Head of caudate nucleus (tissue), 42 donors: ENCODE measurements at regions not wholly inside any gene's neighbourhood (a gene's known extent, or its start where the extent isn't known, plus 50 kb on each side); places are given as distances from the start of the nearest gene placed in this dataset.
A peak's percentile ranks its signal among the peaks of the same experiment; 100 is the strongest.

Source experiments
- DNase-seq, 42 donors: peaks; one replicate each; pipeline versions ENCODE4 v3.0.0 to v3.0.0-alpha.2; 2020 to 2021; ENCODE audit warnings: mixed read lengths in 7 of 42
- intact Hi-C: fragments of 100-400 bp; cut with DNase I; formaldehyde crosslinking; loops from one replicate; pipeline ENCODE4 v1.15.0; 2022

GRCh38 chr12:61894168-61894567 is 366.0 kb upstream of the USP15 start:
- intact Hi-C loops = no loop called here
- no peak for DNase-seq

GRCh38 chr12:61896436-61896835 is 363.8 kb upstream of the USP15 start:
- no peak for DNase-seq
- intact Hi-C loops = no loop called here

- no peak for DNase-seq
- intact Hi-C loops = no loop called here
Measured at GRCh38 chr12:61902403-61902802, 357.8 kb upstream of the USP15 start.

GRCh38 chr12:61911113-61911512 is 349.1 kb upstream of the USP15 start:
- DNase-seq = no peak
- intact Hi-C loops = no loop called here

GRCh38 chr12:61915420-61915819 is 344.8 kb upstream of the USP15 start:
- intact Hi-C loops = no loop called here
- DNase-seq = no peak

GRCh38 chr12:61916831-61917230 is 343.4 kb upstream of the USP15 start:
- no peak for DNase-seq
- intact Hi-C loops = no loop called here

- no peak for DNase-seq
- intact Hi-C loops = no loop called here
Measured at GRCh38 chr12:61919686-61920085, 340.5 kb upstream of the USP15 start.

GRCh38 chr12:61920230-61920629 is 340.0 kb upstream of the USP15 start:
- intact Hi-C loops = no loop called here
- no peak for DNase-seq

- intact Hi-C loops = no loop called here
- no peak for DNase-seq
Measured at GRCh38 chr12:61923152-61923551, 337.1 kb upstream of the USP15 start.

- intact Hi-C loops = no loop called here
- DNase-seq = no peak
Measured at GRCh38 chr12:61934564-61934963, 325.6 kb upstream of the USP15 start.

- intact Hi-C loops = no loop called here
Measured at GRCh38 chr12:61939977-61940376, 320.2 kb upstream of the USP15 start.

GRCh38 chr12:61956545-61956944 is 303.7 kb upstream of the USP15 start:
- no peak for DNase-seq
- intact Hi-C loops = no loop called here

More at GRCh38 chr12:61939977-61940376, 320.2 kb upstream of the USP15 start:
- no peak for DNase-seq

- no peak for DNase-seq
- intact Hi-C loops = no loop called here
Measured at GRCh38 chr12:61974461-61974860, 285.7 kb upstream of the USP15 start.

GRCh38 chr12:61985830-61986229 is 274.4 kb upstream of the USP15 start:
- DNase-seq = no peak
- intact Hi-C loops = no loop called here

- intact Hi-C loops = no loop called here
- DNase-seq = no peak
Measured at GRCh38 chr12:61987173-61987572, 273.0 kb upstream of the USP15 start.

GRCh38 chr12:61991661-61992060 is 268.5 kb upstream of the USP15 start:
- intact Hi-C loops = no loop called here

GRCh38 chr12:61993734-61994345 is 266.4 kb upstream of the USP15 start:
- intact Hi-C loops = no loop called here
- DNase-seq = peak in 1 of 42 donors; percentile 11

More at GRCh38 chr12:61991661-61992060, 268.5 kb upstream of the USP15 start:
- DNase-seq = no peak

GRCh38 chr12:61996717-61997116 is 263.5 kb upstream of the USP15 start:
- intact Hi-C loops = no loop called here

GRCh38 chr12:61998791-61999190 is 261.4 kb upstream of the USP15 start:
- intact Hi-C loops = no loop called here
- DNase-seq = no peak

More at GRCh38 chr12:61996717-61997116, 263.5 kb upstream of the USP15 start:
- DNase-seq = no peak

GRCh38 chr12:61999311-61999710 is 260.9 kb upstream of the USP15 start:
- intact Hi-C loops = no loop called here
- no peak for DNase-seq

GRCh38 chr12:62001424-62001823 is 258.8 kb upstream of the USP15 start:
- intact Hi-C loops = no loop called here
- DNase-seq = no peak

GRCh38 chr12:62003226-62003625 is 257.0 kb upstream of the USP15 start:
- intact Hi-C loops = no loop called here
- no peak for DNase-seq
